Psoas muscle (tissue), 7 donors: ENCODE measurements at regions not wholly inside any gene's neighbourhood (a gene's known extent, or its start where the extent isn't known, plus 50 kb on each side); places are given as distances from the start of the nearest gene placed in this dataset.

Experiments used
- ATAC-seq, 4 donors: fragments of 200-7000 bp; cut with Tn5 transposase; one replicate each; pipeline ENCODE4 v1.9.1; 2020; ENCODE audit warnings: moderate library complexity in 3 of 4, mild to moderate bottlenecking in 2 of 4
- DNase-seq, 2 donors: peaks; one replicate each; pipeline ENCODE4 v3.0.0-alpha.2; 2020
- H3K27ac ChIP-seq: fragments of 200-600 bp; one replicate; pipeline ENCODE4 v1.8.0; 2022
- H3K27me3 ChIP-seq, 3 donors: fragments of 200-600 bp in 1 of 3; one replicate each; pipeline versions ENCODE4 v1.6.1 to v1.8.0; 2013 to 2022; ENCODE audit warnings: low read length in 2 of 3, mild to moderate bottlenecking in 2 of 3, moderate library complexity in 1 of 3; ENCODE audit not compliant: insufficient read depth in 3 of 3
- H3K36me3 ChIP-seq, 2 donors: fragments of 200-600 bp in 1 of 2; one replicate each; pipeline versions ENCODE4 v1.6.1 to v1.8.0; 2013 to 2022; ENCODE audit warnings: low read depth in 1 of 2, mild to moderate bottlenecking in 1 of 2, moderate library complexity in 1 of 2; ENCODE audit not compliant: insufficient read depth in 1 of 2
- H3K4me1 ChIP-seq: fragments of 200-600 bp; one replicate; pipeline ENCODE4 v1.8.0; 2022
- H3K4me3 ChIP-seq: fragments of 200-600 bp; one replicate; pipeline ENCODE4 v1.8.0; 2022; ENCODE audit warnings: mild to moderate bottlenecking
- H3K9me3 ChIP-seq: fragments of 200-600 bp; one replicate; pipeline ENCODE4 v1.8.0; 2022
- WGBS, 3 donors: extraction: QIAGEN DNeasy Blood & Tissue Kit; methylation state at CpG; one replicate each; pipeline versions ENCODE4 v1.1.6 to v1.1.7; 2013; 5-methylcytosine and 5-hydroxymethylcytosine counted together
- intact Hi-C, 2 donors: fragments of 100-400 bp; cut with DNase I; formaldehyde crosslinking; loops; one replicate each; pipeline versions ENCODE4 v1.11.0 to v1.14.2; 2022
- TF ChIP-seq, protein P1 (sequence below): fragments of 200-600 bp; IDR thresholded peaks from one replicate; pipeline ENCODE4 v1.8.0; 2022; ENCODE audit warnings: antibody characterized with exemption
- donor health status: healthy with polysubstance abuse.
- donor health status: DM: no; HTN: no; CAD: no; lungs with moderate emphysema.
- donor health status: Bipolar disorder and iron deficiency.
- donor health status: healthy.
- donor health status: DM: yes; HTN: yes; CAD: no.
- donor health status: DM: no; HTN: no; CAD: no.
- donor health status: DM: yes; HTN: yes; CAD: no.

DNA sequence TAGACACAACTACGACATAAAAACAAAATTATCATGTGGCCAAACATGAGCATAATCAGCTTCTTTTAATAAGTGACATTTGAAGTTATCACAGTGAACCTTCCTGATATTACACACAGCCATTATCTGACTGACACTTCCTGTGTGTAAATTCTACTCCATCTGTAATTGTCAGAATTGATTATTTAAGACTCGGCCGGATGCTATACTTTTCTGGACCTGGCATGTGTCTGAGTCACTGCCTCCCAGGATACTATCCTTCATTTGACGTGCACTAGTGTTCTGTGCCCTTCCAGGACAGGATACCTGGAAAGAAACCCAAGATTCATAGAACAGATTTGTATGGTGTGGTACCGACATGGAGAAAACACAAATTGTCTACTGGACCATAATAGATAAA is 242.0 kb downstream of the HS3ST3A1 start:
- TF ChIP-seq, protein P1, sequence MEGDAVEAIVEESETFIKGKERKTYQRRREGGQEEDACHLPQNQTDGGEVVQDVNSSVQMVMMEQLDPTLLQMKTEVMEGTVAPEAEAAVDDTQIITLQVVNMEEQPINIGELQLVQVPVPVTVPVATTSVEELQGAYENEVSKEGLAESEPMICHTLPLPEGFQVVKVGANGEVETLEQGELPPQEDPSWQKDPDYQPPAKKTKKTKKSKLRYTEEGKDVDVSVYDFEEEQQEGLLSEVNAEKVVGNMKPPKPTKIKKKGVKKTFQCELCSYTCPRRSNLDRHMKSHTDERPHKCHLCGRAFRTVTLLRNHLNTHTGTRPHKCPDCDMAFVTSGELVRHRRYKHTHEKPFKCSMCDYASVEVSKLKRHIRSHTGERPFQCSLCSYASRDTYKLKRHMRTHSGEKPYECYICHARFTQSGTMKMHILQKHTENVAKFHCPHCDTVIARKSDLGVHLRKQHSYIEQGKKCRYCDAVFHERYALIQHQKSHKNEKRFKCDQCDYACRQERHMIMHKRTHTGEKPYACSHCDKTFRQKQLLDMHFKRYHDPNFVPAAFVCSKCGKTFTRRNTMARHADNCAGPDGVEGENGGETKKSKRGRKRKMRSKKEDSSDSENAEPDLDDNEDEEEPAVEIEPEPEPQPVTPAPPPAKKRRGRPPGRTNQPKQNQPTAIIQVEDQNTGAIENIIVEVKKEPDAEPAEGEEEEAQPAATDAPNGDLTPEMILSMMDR: no peak
- H3K36me3 ChIP-seq: no peaks in the 10 kb centered on the region
- H3K27me3 ChIP-seq: peaks cover 0 to 3% (median 0%) of the 10 kb centered on the region in 3 donors
- no peaks in the 10 kb centered on the region for H3K4me1 ChIP-seq
- no peaks in the 10 kb centered on the region for H3K9me3 ChIP-seq
- WGBS, 3 donors: 75 to 78% (median 77%) methylated on average over 5 of the region's 5 CpGs
- no peak overlapping the region for H3K4me3 ChIP-seq
- DNase-seq (no peak), ATAC-seq (no peak)
- intact Hi-C loops: no loop called here
- H3K27ac ChIP-seq: no peak overlapping the region

DNA sequence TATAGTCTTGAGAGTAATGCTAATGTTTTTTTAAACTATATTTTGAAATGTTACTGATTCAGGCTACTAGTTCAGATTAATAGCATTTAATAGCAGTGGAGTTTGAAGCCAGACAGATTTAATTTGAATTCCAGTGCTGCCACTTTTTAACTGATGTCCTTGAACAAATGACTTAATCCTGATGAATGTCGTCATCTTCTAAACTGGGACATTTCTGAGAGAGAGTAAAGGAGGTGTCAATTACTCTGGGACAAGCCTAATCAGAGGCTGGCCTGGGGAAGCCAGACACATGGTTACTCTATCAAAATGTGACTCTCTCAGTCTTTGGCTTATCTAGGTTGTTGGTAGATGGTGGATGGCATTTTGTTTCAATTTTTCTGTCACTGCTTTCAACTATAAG is 246.7 kb downstream of the HS3ST3A1 start:
- WGBS, 3 donors: 13 to 28% (median 21%) methylated on average over 1 of the region's 1 CpG
- Histone ChIP-seq H3K4me3 (no peak overlapping the region), H3K36me3 (no peaks in the 10 kb centered on the region), H3K27ac (no peak overlapping the region), H3K4me1 (no peaks in the 10 kb centered on the region), H3K9me3 (no peaks in the 10 kb centered on the region), H3K27me3 (peaks cover 0 to 3% (median 0%) of the 10 kb centered on the region in 3 donors)
- no peak for ATAC-seq
- intact Hi-C loops: no loop called here
- no peak for DNase-seq
- TF ChIP-seq, protein P1: no peak

DNA sequence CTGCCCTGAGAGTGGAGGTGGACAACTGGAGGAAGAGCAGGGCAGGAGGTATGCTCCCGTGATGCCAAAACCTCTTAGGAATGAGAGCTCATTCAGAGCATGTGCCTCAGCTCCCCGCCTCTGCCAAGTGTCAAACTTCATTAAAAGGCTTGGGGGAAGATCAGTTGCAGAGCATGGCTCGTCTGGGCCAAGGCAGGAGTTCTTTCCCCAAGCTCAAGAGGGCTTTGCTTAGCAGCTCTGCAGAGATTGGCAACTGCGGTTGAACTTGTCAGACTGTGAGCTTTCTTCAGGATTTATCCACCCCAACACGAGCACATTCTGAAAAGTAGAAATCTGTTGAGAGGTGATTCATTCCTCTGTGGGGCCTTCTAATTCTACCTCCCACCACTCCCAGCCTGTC is 248.1 kb downstream of the HS3ST3A1 start:
- no peak for ATAC-seq
- Histone ChIP-seq H3K4me3 (no peak overlapping the region), H3K4me1 (no peaks in the 10 kb centered on the region), H3K27ac (no peak overlapping the region), H3K36me3 (no peaks in the 10 kb centered on the region), H3K9me3 (no peaks in the 10 kb centered on the region), H3K27me3 (peaks cover 0 to 3% (median 0%) of the 10 kb centered on the region in 3 donors)
- TF ChIP-seq, protein P1: no peak
- no peak for DNase-seq
- 27 to 33% (median 27%) methylated on average over 5 of the region's 5 CpGs for WGBS, 3 donors
- intact Hi-C loops: no loop called here

DNA sequence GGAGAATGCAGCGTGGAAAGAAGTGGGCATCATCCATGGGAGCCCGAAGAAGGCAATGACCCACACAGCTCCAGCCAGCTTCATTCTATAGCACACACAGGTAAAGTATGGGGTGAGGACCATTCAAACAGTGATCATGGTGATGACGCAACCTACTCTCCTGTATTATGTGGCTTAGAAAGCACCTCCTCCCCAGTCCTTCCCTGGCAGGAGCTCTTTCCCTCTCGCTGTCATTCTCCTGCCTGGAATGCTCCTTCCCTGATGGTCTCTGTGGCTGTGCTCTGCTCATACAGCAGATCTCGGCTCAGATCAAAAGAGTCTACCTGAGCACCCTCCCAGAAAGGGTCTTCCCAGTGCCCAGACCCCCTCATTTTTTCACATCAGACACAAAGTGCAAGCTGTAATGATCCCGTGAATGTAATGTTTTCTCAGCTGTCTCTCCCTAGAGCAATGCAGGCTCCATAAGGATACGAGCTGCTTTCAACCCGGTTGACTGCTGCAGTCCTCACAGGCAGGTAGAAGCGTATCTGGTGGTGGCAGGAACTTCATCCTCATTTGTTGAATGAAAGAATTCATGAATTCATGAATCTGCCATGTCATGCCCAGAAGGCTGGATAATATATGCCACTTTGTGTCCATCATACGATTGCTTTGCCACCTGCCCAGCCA is 248.8 kb downstream of the HS3ST3A1 start:
- DNase-seq (no peak), ATAC-seq (no peak)
- H3K4me1 ChIP-seq: no peaks in the 10 kb centered on the region
- no peaks in the 10 kb centered on the region for H3K9me3 ChIP-seq
- intact Hi-C loops: no loop called here
- H3K4me3 ChIP-seq: no peak overlapping the region
- WGBS, 3 donors: 74 to 78% (median 78%) methylated on average over 10 of the region's 10 CpGs
- TF ChIP-seq, protein P1: no peak
- no peaks in the 10 kb centered on the region for H3K36me3 ChIP-seq
- H3K27ac ChIP-seq: no peak overlapping the region
- H3K27me3 ChIP-seq: peaks cover 0 to under 1% (median 0%) of the 10 kb centered on the region in 3 donors

DNA sequence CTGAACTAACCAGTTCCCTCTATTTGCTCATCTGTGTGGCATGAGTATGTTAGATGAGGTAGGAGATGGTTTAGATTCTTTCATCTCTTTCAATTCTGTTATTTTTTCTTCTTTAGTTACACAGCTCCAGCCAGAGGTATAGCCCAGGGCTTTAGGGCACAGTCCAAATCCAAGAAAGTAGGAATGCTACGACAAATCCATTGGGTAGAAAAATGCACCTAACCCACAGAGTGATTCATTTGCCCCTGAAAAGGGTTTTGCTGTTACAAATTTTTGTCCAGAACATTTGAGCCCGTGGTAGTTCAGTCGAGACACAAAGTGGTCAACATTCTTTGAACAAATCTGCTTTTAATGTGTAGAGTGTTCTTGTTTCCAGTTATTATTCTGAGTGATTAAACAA is 250.7 kb downstream of the HS3ST3A1 start:
- ATAC-seq: no peak
- TF ChIP-seq, protein P1: no peak

More for the DNA sequence above, 250.7 kb downstream of the HS3ST3A1 start:
- intact Hi-C loops: no loop called here
- no peaks in the 10 kb centered on the region for H3K9me3 ChIP-seq
- WGBS, 3 donors: 51 to 61% (median 53%) methylated on average over 3 of the region's 3 CpGs
- no peaks in the 10 kb centered on the region for H3K27me3 ChIP-seq
- no peak for DNase-seq
- H3K4me1 ChIP-seq: no peaks in the 10 kb centered on the region
- no peak overlapping the region for H3K4me3 ChIP-seq
- no peak overlapping the region for H3K27ac ChIP-seq
- no peaks in the 10 kb centered on the region for H3K36me3 ChIP-seq
